Glomerular visceral epithelial cell (primary cell): ENCODE measurements at regions not wholly inside any gene's neighbourhood (a gene's known extent, or its start where the extent isn't known, plus 50 kb on each side); places are given as distances from the start of the nearest gene placed in this dataset.
"Not testable (repeated sequence)": the region's sequence is repeated elsewhere in the genome, so short reads cannot be mapped to it uniquely, and the experiment has no call there.

Experiments
- DNase-seq: peaks from one replicate; pipeline ENCODE4 v3.0.0-alpha.2; 2016; ENCODE audit errors: extremely low spot score

GRCh38 chr2:87263868-87264518, 242.3 kb upstream of the PLGLB1 start:
- DNase-seq = not testable (repeated sequence)

- not testable (repeated sequence) for DNase-seq
These were observed 253.5 kb upstream of the PLGLB1 start for GRCh38 chr2:87275192-87275591.

GRCh38 chr2:87275974-87276629, 254.5 kb upstream of the PLGLB1 start:
- not testable (repeated sequence) for DNase-seq

- DNase-seq = not testable (repeated sequence)
These were observed 255.0 kb upstream of the PLGLB1 start for GRCh38 chr2:87276673-87277072.

GRCh38 chr2:87277734-87278133, 256.1 kb upstream of the PLGLB1 start:
- not testable (repeated sequence) for DNase-seq

GRCh38 chr2:87280596-87281355, 259.1 kb upstream of the PLGLB1 start:
- DNase-seq = not testable (repeated sequence)

GRCh38 chr2:87283735-87284470, 262.3 kb upstream of the PLGLB1 start:
- DNase-seq = not testable (repeated sequence)

- not testable (repeated sequence) for DNase-seq
These were observed 262.8 kb upstream of the PLGLB1 start for GRCh38 chr2:87284471-87284772.

- DNase-seq = not testable (repeated sequence)
These were observed 263.5 kb upstream of the PLGLB1 start for GRCh38 chr2:87285139-87285538.

GRCh38 chr2:87290566-87291307, 269.1 kb upstream of the PLGLB1 start:
- peak; percentile 1 for DNase-seq

GRCh38 chr2:87291400-87292200, 270.0 kb upstream of the PLGLB1 start:
- DNase-seq = not testable (repeated sequence)

GRCh38 chr2:87293931-87294594, 272.4 kb upstream of the PLGLB1 start:
- DNase-seq = not testable (repeated sequence)

GRCh38 chr2:87295135-87295534, 273.5 kb upstream of the PLGLB1 start:
- DNase-seq = not testable (repeated sequence)

- not testable (repeated sequence) for DNase-seq
These were observed 279.7 kb upstream of the PLGLB1 start for GRCh38 chr2:87301349-87301748.

GRCh38 chr2:87301871-87302270, 280.2 kb upstream of the PLGLB1 start:
- not testable (repeated sequence) for DNase-seq

- not testable (repeated sequence) for DNase-seq
These were observed 287.0 kb upstream of the PLGLB1 start for GRCh38 chr2:87308621-87309020.

- DNase-seq = not testable (repeated sequence)
These were observed 288.1 kb upstream of the PLGLB1 start for GRCh38 chr2:87309785-87310184.

- not testable (repeated sequence) for DNase-seq
These were observed 290.3 kb upstream of the PLGLB1 start for GRCh38 chr2:87311896-87312441.

- DNase-seq = not testable (repeated sequence)
These were observed 293.0 kb upstream of the PLGLB1 start for GRCh38 chr2:87314622-87315021.
